GM18861 (cell line): ENCODE measurements at regions not wholly inside any gene's neighbourhood (a gene's known extent, or its start where the extent isn't known, plus 50 kb on each side); places are given as distances from the start of the nearest gene placed in this dataset.

Experiments
- ATAC-seq: cut with Tn5 transposase; IDR thresholded peaks from one replicate; pipeline ENCODE4 v1.9.1; 2021; ENCODE audit not compliant: unreplicated experiment

GRCh38 chr9:13900449-13900848 lies 413.5 kb downstream of the NFIB start:
- ATAC-seq, result no peak

- no peak for ATAC-seq
Observed at GRCh38 chr9:13899924-13900323, 414.0 kb downstream of the NFIB start.

- ATAC-seq, result no peak
Observed at GRCh38 chr9:13898957-13899356, 415.0 kb downstream of the NFIB start.

DNA sequence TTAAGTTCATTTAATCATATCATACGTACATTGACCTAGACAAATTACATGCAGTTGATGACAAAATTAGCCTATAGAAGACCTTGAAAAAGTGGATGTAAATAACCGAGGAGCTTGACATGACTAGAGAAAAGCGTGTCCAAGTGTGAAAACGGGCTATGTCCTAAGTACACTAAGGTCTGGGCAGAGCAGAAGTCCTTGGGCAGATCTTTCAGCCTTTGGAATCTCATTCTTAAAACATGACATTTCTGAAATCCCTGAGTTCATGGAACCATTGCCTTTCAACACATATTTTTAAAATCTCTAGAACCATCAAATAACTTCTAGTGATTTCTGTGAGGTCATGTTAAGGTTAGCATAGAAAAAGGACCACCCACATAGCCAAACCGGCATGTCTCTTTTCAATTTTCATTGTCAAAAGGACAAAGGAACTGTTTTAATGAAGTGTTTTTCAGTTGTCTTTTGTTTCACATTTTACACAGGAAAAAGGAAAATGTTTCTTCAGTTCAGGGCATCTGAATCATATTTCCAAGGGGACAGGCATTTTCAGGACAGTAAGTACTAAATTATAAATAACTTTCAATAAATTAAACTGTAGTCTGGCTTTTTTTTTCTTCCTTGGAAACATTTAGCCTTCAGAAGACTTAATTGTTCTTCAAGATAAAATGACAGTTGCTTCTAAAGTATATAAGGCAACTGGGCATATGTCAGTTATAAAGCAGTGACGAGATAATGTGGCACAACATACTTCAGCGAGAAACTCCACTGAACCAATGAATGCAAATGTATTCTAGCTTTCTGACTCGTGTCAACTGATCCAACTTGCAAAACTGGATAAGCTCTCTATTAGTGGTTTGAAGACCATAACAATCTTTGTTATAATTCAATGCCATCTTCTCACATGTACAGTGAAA lies 416.8 kb downstream of the NFIB start:
- no peak for ATAC-seq

DNA sequence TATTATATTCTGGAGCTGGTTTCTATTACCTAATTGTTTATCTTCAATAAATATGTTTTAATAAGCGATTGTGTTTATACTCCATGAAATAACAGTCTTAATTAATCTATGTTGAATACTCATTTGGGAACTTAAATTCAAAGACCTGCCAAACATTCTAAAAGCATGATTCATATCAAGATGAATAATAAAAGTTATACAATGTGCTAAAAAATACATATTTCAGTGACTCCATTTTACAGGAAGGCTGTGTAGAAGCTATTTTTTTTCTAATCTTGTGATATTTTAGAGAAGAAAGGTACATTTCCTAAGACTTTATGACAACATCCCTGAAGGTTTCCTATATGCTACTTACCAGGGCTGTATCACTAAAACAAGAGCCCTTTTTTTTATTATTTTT lies 417.9 kb downstream of the NFIB start:
- ATAC-seq, result no peak

DNA sequence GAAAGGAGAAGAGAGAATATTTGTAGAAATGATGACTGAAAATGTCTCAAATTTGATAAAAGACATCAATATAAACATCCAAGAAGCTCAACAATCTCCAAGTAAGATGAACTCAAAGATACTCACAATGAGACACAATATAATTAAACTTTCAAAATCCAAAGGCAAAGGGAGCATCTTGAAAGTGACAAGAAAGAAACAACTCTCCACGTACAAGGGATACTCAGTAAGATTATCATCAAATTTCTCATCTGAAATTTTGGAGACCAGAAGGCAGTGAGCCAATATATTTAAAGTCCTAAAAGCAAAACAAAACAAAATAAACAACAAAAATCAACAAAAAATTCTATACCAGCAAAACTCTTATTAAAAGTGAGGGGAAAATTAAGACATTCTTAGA lies 428.7 kb downstream of the NFIB start:
- ATAC-seq, result no peak

DNA sequence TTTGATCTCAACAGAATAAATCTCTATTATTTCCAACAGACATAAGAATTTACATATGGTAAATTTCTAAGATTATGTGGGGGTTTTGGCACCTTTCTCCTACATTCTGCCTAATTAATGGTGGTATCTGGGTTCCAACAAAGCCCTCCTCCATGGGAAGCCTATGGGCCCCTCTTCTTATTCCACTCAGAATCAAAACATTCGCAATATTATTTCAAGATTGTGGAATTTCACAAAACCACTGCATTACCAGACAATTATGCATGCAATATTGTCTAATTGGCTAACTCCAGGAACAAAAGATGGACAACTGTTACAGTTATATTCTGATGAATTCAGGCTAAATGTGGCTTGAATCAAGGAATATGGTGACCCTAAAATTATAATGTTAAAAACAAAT lies 434.0 kb downstream of the NFIB start:
- ATAC-seq, result no peak

DNA sequence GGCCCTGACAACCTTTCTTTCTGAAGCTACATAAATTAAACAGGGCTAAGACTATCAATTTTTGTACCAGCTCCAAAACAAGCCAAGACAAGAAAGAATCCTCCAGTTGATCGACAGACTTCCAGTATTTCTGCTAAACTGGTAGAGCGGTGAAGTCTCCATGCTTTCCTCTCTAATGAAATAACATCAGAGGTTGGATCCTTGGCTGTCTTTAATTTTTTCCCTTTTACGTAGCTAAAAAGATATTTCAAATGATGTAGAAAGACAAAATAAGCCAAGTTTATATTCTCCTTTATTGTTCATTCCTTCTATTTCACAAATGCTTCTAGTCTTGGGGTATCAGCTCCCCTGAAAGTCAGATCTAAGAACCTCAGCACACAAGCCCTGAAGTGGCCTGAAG lies 434.9 kb downstream of the NFIB start:
- no peak for ATAC-seq

DNA sequence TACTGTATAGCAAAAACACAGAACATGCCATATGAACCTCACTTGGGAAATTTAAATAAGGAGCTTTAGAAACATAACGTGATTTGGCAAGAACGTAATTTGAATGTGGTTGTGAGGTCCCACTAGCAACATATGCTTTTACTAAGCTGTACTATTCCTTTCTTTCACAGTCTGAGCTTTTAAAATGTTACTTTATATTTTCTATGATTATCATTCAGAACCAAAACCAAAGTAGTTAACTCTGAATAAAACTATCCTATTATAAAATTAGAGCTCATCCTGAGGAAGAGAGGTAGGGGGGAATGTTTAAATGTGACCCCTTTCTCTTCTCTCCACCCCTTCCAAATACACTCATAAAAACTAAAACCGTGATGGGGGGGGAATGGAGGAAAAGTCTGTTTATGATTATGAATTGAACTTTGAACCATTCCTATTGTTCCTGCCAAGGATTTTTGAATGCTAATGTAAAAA lies 435.7 kb downstream of the NFIB start:
- no peak for ATAC-seq

DNA sequence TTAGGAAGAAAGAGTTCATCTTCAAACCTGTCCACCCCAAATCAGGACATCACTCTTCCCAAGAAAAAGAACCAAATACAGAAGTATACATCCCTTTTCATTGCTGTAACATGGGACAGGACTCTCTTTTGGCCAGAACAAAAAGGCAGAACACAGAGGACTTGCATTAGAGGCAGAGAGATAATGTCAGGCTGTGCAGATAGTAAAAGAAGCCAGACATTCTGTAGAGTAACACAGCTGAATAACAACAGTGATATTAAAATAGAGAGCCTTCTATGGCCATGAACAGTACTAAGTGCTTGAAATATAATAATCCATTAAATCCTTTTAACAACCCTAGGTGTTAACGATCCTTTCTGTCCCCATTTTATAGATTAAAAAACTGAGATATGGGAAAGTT lies 437.2 kb downstream of the NFIB start:
- no peak for ATAC-seq

- ATAC-seq, result no peak
Observed at GRCh38 chr9:13873203-13873602, 440.7 kb downstream of the NFIB start.

DNA sequence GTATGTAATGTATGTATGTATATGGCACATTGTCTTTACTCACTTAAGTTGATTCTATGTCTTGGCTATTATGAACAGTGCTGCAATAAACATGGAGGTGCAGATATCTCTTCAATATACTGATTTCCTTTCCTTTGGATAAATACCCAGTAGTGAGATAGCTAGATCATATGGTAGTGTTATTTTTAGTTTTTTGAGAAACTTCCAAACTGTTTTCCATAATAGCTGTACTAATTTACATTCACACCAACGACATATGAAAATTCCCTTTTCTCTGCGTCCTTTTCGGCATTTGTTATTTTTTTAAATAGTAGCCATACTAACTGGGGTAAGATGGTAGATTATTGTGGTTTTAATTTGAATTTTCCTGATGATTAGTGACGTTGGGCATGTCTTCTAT lies 445.6 kb downstream of the NFIB start:
- no peak for ATAC-seq

DNA sequence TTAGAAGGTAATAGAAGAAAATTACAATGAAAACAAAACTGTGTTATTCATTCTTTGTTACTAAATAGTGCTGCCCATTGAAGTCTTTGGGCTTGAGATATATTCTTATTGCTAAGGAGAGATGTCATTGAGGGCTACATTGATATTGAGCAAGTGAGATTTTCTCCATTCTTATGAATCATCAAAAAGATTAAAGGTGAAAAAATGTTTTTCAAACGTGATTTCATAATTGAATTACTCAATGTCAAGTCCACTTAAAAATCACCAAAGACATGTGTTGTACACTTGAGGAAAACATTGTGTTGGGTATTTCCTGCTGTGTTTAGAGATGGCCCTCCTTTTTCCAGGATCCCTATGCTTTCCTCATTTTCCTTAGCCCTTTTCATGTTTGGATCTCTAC lies 448.1 kb downstream of the NFIB start:
- ATAC-seq, result no peak

DNA sequence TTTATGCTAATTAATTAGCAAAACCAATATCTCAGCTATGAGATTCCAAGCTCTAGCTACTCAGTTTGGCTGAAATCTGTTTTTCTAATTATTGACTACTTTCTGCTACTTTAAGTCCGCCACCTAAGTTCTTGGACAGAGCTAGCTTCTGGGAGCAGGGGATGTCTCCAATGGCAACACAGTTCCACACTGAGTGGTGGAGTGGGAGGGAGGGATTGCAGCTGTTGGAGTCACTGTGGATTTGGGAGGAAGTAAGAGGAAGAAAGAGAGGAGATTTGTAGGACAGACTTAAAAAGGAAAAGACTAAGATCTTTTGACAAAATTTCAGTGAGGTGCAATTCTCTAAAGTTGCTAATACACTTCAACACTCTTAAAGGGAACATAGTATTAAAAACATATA lies 450.8 kb downstream of the NFIB start:
- no peak for ATAC-seq

DNA sequence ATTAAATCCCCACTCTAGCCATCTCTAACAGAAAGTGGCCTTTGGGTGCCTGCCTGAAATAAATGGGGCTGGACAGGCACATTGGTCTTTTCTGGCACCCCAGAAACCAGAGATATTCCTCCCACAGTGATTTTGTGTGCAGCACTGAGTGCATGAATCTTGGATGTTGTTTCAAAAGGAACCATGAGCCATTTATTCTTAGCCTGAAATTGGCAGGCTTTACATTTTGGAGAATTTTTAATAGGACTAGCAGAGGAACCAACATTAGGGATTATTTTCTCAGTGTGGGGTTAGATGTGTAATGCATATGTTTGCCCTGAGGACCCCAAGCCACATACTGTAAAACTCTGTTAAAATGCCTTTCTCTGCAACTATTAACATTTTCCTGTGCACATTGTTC lies 451.3 kb downstream of the NFIB start:
- ATAC-seq, result no peak

DNA sequence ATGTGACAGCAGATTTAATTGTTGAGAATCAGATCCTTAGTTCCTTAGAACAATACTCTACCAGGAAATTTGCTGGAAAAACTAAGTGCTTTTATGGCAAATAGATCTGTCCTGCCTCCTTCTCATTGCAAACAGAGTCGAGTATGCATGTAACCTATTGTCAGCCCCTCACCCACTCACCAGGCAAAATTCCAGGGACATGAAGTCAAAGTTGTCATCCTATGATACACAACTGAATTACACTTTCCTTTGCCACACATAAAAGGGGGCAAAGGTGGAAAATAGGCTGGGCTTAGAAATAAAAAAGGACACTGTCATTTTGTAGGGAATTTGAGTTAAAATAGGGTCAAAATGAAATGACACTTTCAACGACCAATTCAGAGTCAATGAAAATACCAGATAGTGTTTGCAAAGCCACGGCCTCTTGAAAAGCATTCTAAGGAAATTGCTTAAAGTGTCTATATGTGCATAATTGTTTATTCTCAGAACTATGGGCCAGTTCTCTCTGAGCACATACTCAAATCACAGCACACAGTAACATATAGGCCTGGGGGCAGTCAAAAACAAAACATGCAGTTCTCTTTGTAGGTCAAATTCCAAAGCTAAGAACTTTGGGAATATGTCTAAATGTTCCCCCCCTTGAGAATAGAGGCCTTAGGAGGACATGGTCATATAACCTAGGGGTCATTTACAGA lies 452.8 kb downstream of the NFIB start:
- ATAC-seq, result no peak

- ATAC-seq, result no peak
Observed at GRCh38 chr9:13860019-13860418, 453.9 kb downstream of the NFIB start.

DNA sequence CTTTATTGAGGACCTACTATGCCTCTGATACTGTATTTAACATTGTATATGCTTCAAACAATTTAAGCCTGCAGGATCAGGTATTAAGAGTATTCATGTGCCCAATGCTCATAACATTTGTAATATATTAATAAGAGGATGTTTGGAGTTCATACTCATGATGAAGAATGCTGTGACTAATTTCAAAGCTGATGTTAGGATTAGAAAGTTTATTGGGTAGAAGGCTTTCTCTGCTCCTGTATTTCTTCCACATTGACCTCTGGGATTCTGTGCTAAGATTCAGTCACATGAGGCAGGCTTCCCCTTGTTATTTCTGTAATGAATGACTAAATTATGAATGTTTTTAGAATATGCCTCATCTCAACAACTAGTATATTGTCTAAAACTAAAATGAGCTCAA lies 456.4 kb downstream of the NFIB start:
- no peak for ATAC-seq

DNA sequence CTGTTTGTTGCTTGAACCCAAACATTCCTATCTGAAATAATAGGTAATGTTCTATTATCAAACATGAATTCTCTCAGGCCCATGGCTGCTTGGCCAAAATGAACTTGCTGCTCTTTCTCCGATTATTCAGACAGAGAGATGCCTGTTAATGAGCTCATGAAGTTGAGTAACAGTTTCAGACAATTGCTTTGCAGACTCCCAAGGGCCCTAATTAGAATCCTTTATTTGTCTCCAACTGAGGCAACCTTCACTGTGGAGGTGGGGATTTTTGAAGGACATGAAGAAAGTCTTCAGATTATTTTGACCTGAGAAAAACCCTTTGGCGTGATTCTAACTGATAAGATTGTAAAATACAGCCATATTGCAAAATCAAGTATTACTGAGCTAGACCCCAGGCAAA lies 466.7 kb downstream of the NFIB start:
- ATAC-seq, result no peak

- no peak for ATAC-seq
Observed at GRCh38 chr9:13845460-13845859, 468.5 kb downstream of the NFIB start.

GRCh38 chr9:13841746-13842462 lies 472.0 kb downstream of the NFIB start:
- ATAC-seq, result no peak

GRCh38 chr9:13832446-13832845 lies 481.5 kb downstream of the NFIB start:
- ATAC-seq, result no peak
